ENCODE measurements at regions not wholly inside any gene's neighbourhood (a gene's known extent, or its start where the extent isn't known, plus 50 kb on each side); places are given as distances from the start of the nearest gene placed in this dataset.
A peak's percentile ranks its signal among the peaks of the same experiment; 100 is the strongest.

GRCh38 chr10:3886641-3887251 lies 101.7 kb upstream of the KLF6 start:
- TF ChIP-seq CTCF (IDR thresholded peaks at IDR 0.05 in 4 of 5, conservative IDR thresholded peaks at IDR 0.05 in 1 of 5) = no peak
- TF ChIP-seq POLR2A (IDR thresholded peaks at IDR 0.05) = peak in 1 of 2 donors; percentile 21
